ENCODE measurements at regions not wholly inside any gene's neighbourhood (a gene's known extent, or its start where the extent isn't known, plus 50 kb on each side); places are given as distances from the start of the nearest gene placed in this dataset.

- DNase-seq = no peak
- Histone ChIP-seq H3K9me3 (replicated peaks) (no peaks in the 10 kb centered on the region), H3K4me3 (no peak overlapping the region), H3K36me3 (no peaks in the 10 kb centered on the region), H3K4me1 (no peaks in the 10 kb centered on the region), H3K27me3 (no peaks in the 10 kb centered on the region), H3K27ac (no peak overlapping the region)
Measured at GRCh38 chr4:115720611-115721010, 607.2 kb upstream of the NDST4 start.

- Histone ChIP-seq H3K27me3 (no peaks in the 10 kb centered on the region), H3K27ac (no peak overlapping the region), H3K36me3 (no peaks in the 10 kb centered on the region), H3K9me3 (replicated peaks) (no peaks in the 10 kb centered on the region), H3K4me1 (no peaks in the 10 kb centered on the region), H3K4me3 (no peak overlapping the region)
- peak; percentile 2 to 51 for DNase-seq
Measured at GRCh38 chr4:115711575-115711974, 598.2 kb upstream of the NDST4 start.

GRCh38 chr4:115688961-115689360, 575.5 kb upstream of the NDST4 start:
- no peaks in the 10 kb centered on the region for H3K9me3 ChIP-seq (replicated peaks)

GRCh38 chr4:115687052-115687755, 573.8 kb upstream of the NDST4 start:
- no peaks in the 10 kb centered on the region for H3K9me3 ChIP-seq (replicated peaks)
- H3K4me3 ChIP-seq = no peak overlapping the region
- DNase-seq = no peak
- no peaks in the 10 kb centered on the region for H3K27me3 ChIP-seq
- H3K36me3 ChIP-seq = no peaks in the 10 kb centered on the region
- no peaks in the 10 kb centered on the region for H3K4me1 ChIP-seq
- no peak overlapping the region for H3K27ac ChIP-seq

More at GRCh38 chr4:115688961-115689360, 575.5 kb upstream of the NDST4 start:
- no peak for DNase-seq
- Histone ChIP-seq H3K4me3 (no peak overlapping the region), H3K4me1 (no peaks in the 10 kb centered on the region), H3K27me3 (no peaks in the 10 kb centered on the region), H3K36me3 (no peaks in the 10 kb centered on the region), H3K27ac (no peak overlapping the region)

GRCh38 chr4:115678425-115678941, 565.1 kb upstream of the NDST4 start:
- no peaks in the 10 kb centered on the region for H3K4me1 ChIP-seq
- no peaks in the 10 kb centered on the region for H3K27me3 ChIP-seq
- H3K4me3 ChIP-seq = no peak overlapping the region
- no peaks in the 10 kb centered on the region; the same call in 1 of the 2 replicates for H3K9me3 ChIP-seq (replicated peaks)
- no peak for DNase-seq
- H3K27ac ChIP-seq = no peak overlapping the region
- H3K36me3 ChIP-seq = no peaks in the 10 kb centered on the region

- DNase-seq = no peak
- no peak overlapping the region for H3K4me3 ChIP-seq
- H3K9me3 ChIP-seq (replicated peaks) = no peaks in the 10 kb centered on the region; the same call in 1 of the 2 replicates
- peaks cover 6% of the 10 kb centered on the region; the same call in 1 of the 2 replicates for H3K4me1 ChIP-seq
- H3K27ac ChIP-seq = no peak overlapping the region
- H3K36me3 ChIP-seq = no peaks in the 10 kb centered on the region
- no peaks in the 10 kb centered on the region for H3K27me3 ChIP-seq
Measured at GRCh38 chr4:115675719-115676118, 562.3 kb upstream of the NDST4 start.

GRCh38 chr4:115674485-115674884, 561.1 kb upstream of the NDST4 start:
- H3K4me1 ChIP-seq = peaks cover 6% of the 10 kb centered on the region; the same call in 1 of the 2 replicates
- H3K27ac ChIP-seq = no peak overlapping the region
- H3K9me3 ChIP-seq (replicated peaks) = no peaks in the 10 kb centered on the region; the same call in 1 of the 2 replicates
- H3K36me3 ChIP-seq = no peaks in the 10 kb centered on the region
- no peaks in the 10 kb centered on the region for H3K27me3 ChIP-seq
- H3K4me3 ChIP-seq = no peak overlapping the region
- DNase-seq = no peak

GRCh38 chr4:115671581-115671980, 558.2 kb upstream of the NDST4 start:
- H3K9me3 ChIP-seq (replicated peaks) = no peaks in the 10 kb centered on the region
- H3K27me3 ChIP-seq = no peaks in the 10 kb centered on the region
- peaks cover 6% of the 10 kb centered on the region; the same call in 1 of the 2 replicates for H3K4me1 ChIP-seq
- no peak overlapping the region for H3K27ac ChIP-seq
- H3K36me3 ChIP-seq = no peaks in the 10 kb centered on the region
- H3K4me3 ChIP-seq = no peak overlapping the region
- peak; percentile 15 to 68 for DNase-seq

- Histone ChIP-seq H3K4me1 (peaks cover 6% of the 10 kb centered on the region; the same call in 1 of the 2 replicates), H3K27me3 (no peaks in the 10 kb centered on the region), H3K27ac (no peak overlapping the region), H3K36me3 (no peaks in the 10 kb centered on the region), H3K4me3 (no peak overlapping the region), H3K9me3 (replicated peaks) (no peaks in the 10 kb centered on the region)
- DNase-seq = peak in 1 of 2 experiments; percentile 15
Measured at GRCh38 chr4:115670930-115671329, 557.5 kb upstream of the NDST4 start.

GRCh38 chr4:115668396-115668795, 555.0 kb upstream of the NDST4 start:
- Histone ChIP-seq H3K27me3 (no peaks in the 10 kb centered on the region), H3K27ac (no peak overlapping the region), H3K4me3 (no peak overlapping the region), H3K4me1 (peaks cover 6% of the 10 kb centered on the region; the same call in 1 of the 2 replicates), H3K9me3 (replicated peaks) (no peaks in the 10 kb centered on the region), H3K36me3 (no peaks in the 10 kb centered on the region)
- no peak for DNase-seq

- Histone ChIP-seq H3K27me3 (no peaks in the 10 kb centered on the region), H3K36me3 (no peaks in the 10 kb centered on the region), H3K4me3 (no peak overlapping the region), H3K27ac (no peak overlapping the region), H3K4me1 (peaks cover 8% of the 10 kb centered on the region; the same call in 1 of the 2 replicates), H3K9me3 (replicated peaks) (no peaks in the 10 kb centered on the region)
- peak in 1 of 2 experiments; percentile 35 for DNase-seq
Measured at GRCh38 chr4:115664285-115664684, 550.9 kb upstream of the NDST4 start.

- no peaks in the 10 kb centered on the region for H3K27me3 ChIP-seq
- H3K27ac ChIP-seq = no peak overlapping the region
- no peaks in the 10 kb centered on the region for H3K36me3 ChIP-seq
- no peaks in the 10 kb centered on the region for H3K9me3 ChIP-seq (replicated peaks)
- H3K4me1 ChIP-seq = peaks cover 28% of the 10 kb centered on the region
- H3K4me3 ChIP-seq = no peak overlapping the region
- no peak for DNase-seq
Measured at GRCh38 chr4:115660465-115660864, 547.0 kb upstream of the NDST4 start.

GRCh38 chr4:115657991-115658650, 544.7 kb upstream of the NDST4 start:
- H3K4me3 ChIP-seq = no peak overlapping the region
- no peaks in the 10 kb centered on the region; the same call in 1 of the 2 replicates for H3K9me3 ChIP-seq (replicated peaks)
- no peaks in the 10 kb centered on the region for H3K27me3 ChIP-seq
- H3K27ac ChIP-seq = peak overlapping the region; percentile 45
- H3K36me3 ChIP-seq = no peaks in the 10 kb centered on the region
- DNase-seq = peak; percentile 85 to 95
- H3K4me1 ChIP-seq = peaks cover 28% of the 10 kb centered on the region

- Histone ChIP-seq H3K27ac (no peak overlapping the region), H3K36me3 (no peaks in the 10 kb centered on the region), H3K9me3 (replicated peaks) (no peaks in the 10 kb centered on the region; the same call in 1 of the 2 replicates), H3K27me3 (no peaks in the 10 kb centered on the region), H3K4me3 (no peak overlapping the region), H3K4me1 (peaks cover 28% of the 10 kb centered on the region)
- no peak for DNase-seq
Measured at GRCh38 chr4:115655626-115656025, 542.2 kb upstream of the NDST4 start.

- Histone ChIP-seq H3K4me3 (no peak overlapping the region), H3K9me3 (replicated peaks) (no peaks in the 10 kb centered on the region), H3K4me1 (no peaks in the 10 kb centered on the region), H3K27me3 (no peaks in the 10 kb centered on the region), H3K36me3 (no peaks in the 10 kb centered on the region), H3K27ac (no peak overlapping the region)
- DNase-seq = no peak
Measured at GRCh38 chr4:115648786-115649185, 535.4 kb upstream of the NDST4 start.

All from SJCRH30 (cell line).